ENCODE measurements at regions not wholly inside any gene's neighbourhood (a gene's known extent, or its start where the extent isn't known, plus 50 kb on each side); places are given as distances from the start of the nearest gene placed in this dataset.

GRCh38 chr9:88891040-88891439 is 100.2 kb upstream of the S1PR3 start:
- TF ChIP-seq CTCF (IDR thresholded peaks at IDR 0.05; ENCODE audit: low read length) (no peak), EZH2phosphoT487 (IDR thresholded peaks at IDR 0.05; ENCODE audit: low read length) (no peak)
